NCI-H226 (cell line): ENCODE measurements at regions not wholly inside any gene's neighbourhood (a gene's known extent, or its start where the extent isn't known, plus 50 kb on each side); places are given as distances from the start of the nearest gene placed in this dataset.
"Not testable (repeated sequence)": the region's sequence is repeated elsewhere in the genome, so short reads cannot be mapped to it uniquely, and the experiment has no call there.

ENCODE experiments used
- DNase-seq: peaks from one replicate; pipeline ENCODE4 v3.0.0-alpha.2; 2015

- DNase-seq: no peak
These were observed 107.6 kb upstream of the ZBTB20 start for GRCh38 chr3:115254492-115255196.

GRCh38 chr3:115255197-115255585, 108.1 kb upstream of the ZBTB20 start:
- DNase-seq: no peak

GRCh38 chr3:115270849-115271248, 123.8 kb upstream of the ZBTB20 start:
- DNase-seq: no peak

- DNase-seq: no peak
These were observed 125.1 kb upstream of the ZBTB20 start for GRCh38 chr3:115272036-115272824.

- DNase-seq: no peak
These were observed 128.8 kb upstream of the ZBTB20 start for GRCh38 chr3:115275896-115276295.

- no peak for DNase-seq
These were observed 132.9 kb upstream of the ZBTB20 start for GRCh38 chr3:115279939-115280338.

GRCh38 chr3:115280506-115280905, 133.4 kb upstream of the ZBTB20 start:
- DNase-seq: no peak

- no peak for DNase-seq
These were observed 134.9 kb upstream of the ZBTB20 start for GRCh38 chr3:115281697-115282675.

GRCh38 chr3:115284980-115285379, 137.9 kb upstream of the ZBTB20 start:
- DNase-seq: no peak

GRCh38 chr3:115286529-115287197, 139.6 kb upstream of the ZBTB20 start:
- DNase-seq: no peak

- no peak for DNase-seq
These were observed 140.1 kb upstream of the ZBTB20 start for GRCh38 chr3:115287198-115287597.

GRCh38 chr3:115292131-115292530, 145.0 kb upstream of the ZBTB20 start:
- DNase-seq: no peak

- DNase-seq: no peak
These were observed 145.6 kb upstream of the ZBTB20 start for GRCh38 chr3:115292677-115293165.

- DNase-seq: no peak
These were observed 146.2 kb upstream of the ZBTB20 start for GRCh38 chr3:115293321-115293720.

- no peak for DNase-seq
These were observed 154.3 kb upstream of the ZBTB20 start for GRCh38 chr3:115301364-115301860.

GRCh38 chr3:115317953-115318352, 170.9 kb upstream of the ZBTB20 start:
- DNase-seq: not testable (repeated sequence)

- no peak for DNase-seq
These were observed 174.3 kb upstream of the ZBTB20 start for GRCh38 chr3:115321400-115321805.

GRCh38 chr3:115322901-115323300, 175.8 kb upstream of the ZBTB20 start:
- DNase-seq: no peak

GRCh38 chr3:115323380-115323779, 176.3 kb upstream of the ZBTB20 start:
- no peak for DNase-seq

- no peak for DNase-seq
These were observed 177.0 kb upstream of the ZBTB20 start for GRCh38 chr3:115324056-115324455.

- DNase-seq: peak; percentile 43
These were observed 178.5 kb upstream of the ZBTB20 start for GRCh38 chr3:115325539-115325938.

GRCh38 chr3:115330430-115330829, 183.3 kb upstream of the ZBTB20 start:
- DNase-seq: peak; percentile 79
